GM12872 (cell line): ENCODE measurements at regions not wholly inside any gene's neighbourhood (a gene's known extent, or its start where the extent isn't known, plus 50 kb on each side); places are given as distances from the start of the nearest gene placed in this dataset.

ENCODE experiments used
- CTCF ChIP-seq: IDR thresholded peaks from 3 replicates; pipeline ENCODE4 v1.5.1; 2011; ENCODE audit warnings: low read depth, mild to moderate bottlenecking, low read length, moderate library complexity; ENCODE audit not compliant: insufficient read depth

- no peak for TF ChIP-seq CTCF
Measured at GRCh38 chr20:50360218-50360672, 149.9 kb upstream of the PTPN1 start.

GRCh38 chr20:50360921-50361320, 149.3 kb upstream of the PTPN1 start:
- TF ChIP-seq CTCF = no peak

GRCh38 chr20:50363027-50363426, 147.2 kb upstream of the PTPN1 start:
- TF ChIP-seq CTCF = no peak

- TF ChIP-seq CTCF = no peak
Measured at GRCh38 chr20:50363479-50363878, 146.7 kb upstream of the PTPN1 start.

- no peak for TF ChIP-seq CTCF
Measured at GRCh38 chr20:50364542-50364941, 145.6 kb upstream of the PTPN1 start.

- TF ChIP-seq CTCF = no peak
Measured at GRCh38 chr20:50366270-50367103, 143.7 kb upstream of the PTPN1 start.

GRCh38 chr20:50367104-50367674, 143.0 kb upstream of the PTPN1 start:
- no peak for TF ChIP-seq CTCF
